H1 (cell line): ENCODE measurements at regions not wholly inside any gene's neighbourhood (a gene's known extent, or its start where the extent isn't known, plus 50 kb on each side); places are given as distances from the start of the nearest gene placed in this dataset.

Experiments used
- BRCA1 ChIP-seq: IDR thresholded peaks from 2 replicates; pipeline ENCODE4 v1.6.1; 2012; ENCODE audit warnings: low read depth, low read length, improper control_type of control experiment
- MAFK ChIP-seq: IDR thresholded peaks from 2 replicates; pipeline ENCODE4 v1.6.1; 2012; ENCODE audit warnings: low read depth, mild to moderate bottlenecking, improper control_type of control experiment, low read length
- SIN3A ChIP-seq, 2 experiments: IDR thresholded peaks in 1 of 2; conservative IDR thresholded peaks in 1 of 2; 2 replicates each; pipeline ENCODE4 v1.6.1; 2011 to 2012; ENCODE audit warnings: low read length in 2 of 2, improper control_type of control experiment in 1 of 2, low read depth in 1 of 2, mild to moderate bottlenecking in 1 of 2
- TF ChIP-seq, protein P1 (sequence below): fragments of 300-600 bp; sonication (generic); IDR thresholded peaks from 2 replicates; pipeline ENCODE4 v1.7.1; 2012; ENCODE audit warnings: low read length, moderate library complexity, mild to moderate bottlenecking, inconsistent platforms; ENCODE audit not compliant: insufficient replicate concordance

DNA sequence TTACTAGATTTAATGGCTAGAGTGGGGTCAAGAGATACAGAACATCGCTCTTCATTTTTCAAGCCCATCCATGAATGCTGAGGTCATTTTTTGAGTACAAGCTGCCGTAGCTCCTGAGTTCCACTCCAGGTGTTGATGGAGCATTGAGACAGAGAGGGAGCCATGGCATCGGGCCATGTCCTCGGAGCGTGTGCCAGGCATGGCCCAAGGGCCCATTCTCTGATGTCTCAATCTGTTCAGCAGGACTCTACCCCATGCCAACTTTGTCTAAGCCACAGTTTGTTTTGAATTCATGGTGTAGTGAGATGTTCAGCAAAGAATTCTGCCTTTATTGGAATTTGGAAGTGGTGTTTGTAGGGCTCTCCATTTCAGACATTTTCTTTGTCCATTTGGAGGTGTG, 110.5 kb upstream of the ADAMTS9 start (continued):
- TF ChIP-seq, protein P1, sequence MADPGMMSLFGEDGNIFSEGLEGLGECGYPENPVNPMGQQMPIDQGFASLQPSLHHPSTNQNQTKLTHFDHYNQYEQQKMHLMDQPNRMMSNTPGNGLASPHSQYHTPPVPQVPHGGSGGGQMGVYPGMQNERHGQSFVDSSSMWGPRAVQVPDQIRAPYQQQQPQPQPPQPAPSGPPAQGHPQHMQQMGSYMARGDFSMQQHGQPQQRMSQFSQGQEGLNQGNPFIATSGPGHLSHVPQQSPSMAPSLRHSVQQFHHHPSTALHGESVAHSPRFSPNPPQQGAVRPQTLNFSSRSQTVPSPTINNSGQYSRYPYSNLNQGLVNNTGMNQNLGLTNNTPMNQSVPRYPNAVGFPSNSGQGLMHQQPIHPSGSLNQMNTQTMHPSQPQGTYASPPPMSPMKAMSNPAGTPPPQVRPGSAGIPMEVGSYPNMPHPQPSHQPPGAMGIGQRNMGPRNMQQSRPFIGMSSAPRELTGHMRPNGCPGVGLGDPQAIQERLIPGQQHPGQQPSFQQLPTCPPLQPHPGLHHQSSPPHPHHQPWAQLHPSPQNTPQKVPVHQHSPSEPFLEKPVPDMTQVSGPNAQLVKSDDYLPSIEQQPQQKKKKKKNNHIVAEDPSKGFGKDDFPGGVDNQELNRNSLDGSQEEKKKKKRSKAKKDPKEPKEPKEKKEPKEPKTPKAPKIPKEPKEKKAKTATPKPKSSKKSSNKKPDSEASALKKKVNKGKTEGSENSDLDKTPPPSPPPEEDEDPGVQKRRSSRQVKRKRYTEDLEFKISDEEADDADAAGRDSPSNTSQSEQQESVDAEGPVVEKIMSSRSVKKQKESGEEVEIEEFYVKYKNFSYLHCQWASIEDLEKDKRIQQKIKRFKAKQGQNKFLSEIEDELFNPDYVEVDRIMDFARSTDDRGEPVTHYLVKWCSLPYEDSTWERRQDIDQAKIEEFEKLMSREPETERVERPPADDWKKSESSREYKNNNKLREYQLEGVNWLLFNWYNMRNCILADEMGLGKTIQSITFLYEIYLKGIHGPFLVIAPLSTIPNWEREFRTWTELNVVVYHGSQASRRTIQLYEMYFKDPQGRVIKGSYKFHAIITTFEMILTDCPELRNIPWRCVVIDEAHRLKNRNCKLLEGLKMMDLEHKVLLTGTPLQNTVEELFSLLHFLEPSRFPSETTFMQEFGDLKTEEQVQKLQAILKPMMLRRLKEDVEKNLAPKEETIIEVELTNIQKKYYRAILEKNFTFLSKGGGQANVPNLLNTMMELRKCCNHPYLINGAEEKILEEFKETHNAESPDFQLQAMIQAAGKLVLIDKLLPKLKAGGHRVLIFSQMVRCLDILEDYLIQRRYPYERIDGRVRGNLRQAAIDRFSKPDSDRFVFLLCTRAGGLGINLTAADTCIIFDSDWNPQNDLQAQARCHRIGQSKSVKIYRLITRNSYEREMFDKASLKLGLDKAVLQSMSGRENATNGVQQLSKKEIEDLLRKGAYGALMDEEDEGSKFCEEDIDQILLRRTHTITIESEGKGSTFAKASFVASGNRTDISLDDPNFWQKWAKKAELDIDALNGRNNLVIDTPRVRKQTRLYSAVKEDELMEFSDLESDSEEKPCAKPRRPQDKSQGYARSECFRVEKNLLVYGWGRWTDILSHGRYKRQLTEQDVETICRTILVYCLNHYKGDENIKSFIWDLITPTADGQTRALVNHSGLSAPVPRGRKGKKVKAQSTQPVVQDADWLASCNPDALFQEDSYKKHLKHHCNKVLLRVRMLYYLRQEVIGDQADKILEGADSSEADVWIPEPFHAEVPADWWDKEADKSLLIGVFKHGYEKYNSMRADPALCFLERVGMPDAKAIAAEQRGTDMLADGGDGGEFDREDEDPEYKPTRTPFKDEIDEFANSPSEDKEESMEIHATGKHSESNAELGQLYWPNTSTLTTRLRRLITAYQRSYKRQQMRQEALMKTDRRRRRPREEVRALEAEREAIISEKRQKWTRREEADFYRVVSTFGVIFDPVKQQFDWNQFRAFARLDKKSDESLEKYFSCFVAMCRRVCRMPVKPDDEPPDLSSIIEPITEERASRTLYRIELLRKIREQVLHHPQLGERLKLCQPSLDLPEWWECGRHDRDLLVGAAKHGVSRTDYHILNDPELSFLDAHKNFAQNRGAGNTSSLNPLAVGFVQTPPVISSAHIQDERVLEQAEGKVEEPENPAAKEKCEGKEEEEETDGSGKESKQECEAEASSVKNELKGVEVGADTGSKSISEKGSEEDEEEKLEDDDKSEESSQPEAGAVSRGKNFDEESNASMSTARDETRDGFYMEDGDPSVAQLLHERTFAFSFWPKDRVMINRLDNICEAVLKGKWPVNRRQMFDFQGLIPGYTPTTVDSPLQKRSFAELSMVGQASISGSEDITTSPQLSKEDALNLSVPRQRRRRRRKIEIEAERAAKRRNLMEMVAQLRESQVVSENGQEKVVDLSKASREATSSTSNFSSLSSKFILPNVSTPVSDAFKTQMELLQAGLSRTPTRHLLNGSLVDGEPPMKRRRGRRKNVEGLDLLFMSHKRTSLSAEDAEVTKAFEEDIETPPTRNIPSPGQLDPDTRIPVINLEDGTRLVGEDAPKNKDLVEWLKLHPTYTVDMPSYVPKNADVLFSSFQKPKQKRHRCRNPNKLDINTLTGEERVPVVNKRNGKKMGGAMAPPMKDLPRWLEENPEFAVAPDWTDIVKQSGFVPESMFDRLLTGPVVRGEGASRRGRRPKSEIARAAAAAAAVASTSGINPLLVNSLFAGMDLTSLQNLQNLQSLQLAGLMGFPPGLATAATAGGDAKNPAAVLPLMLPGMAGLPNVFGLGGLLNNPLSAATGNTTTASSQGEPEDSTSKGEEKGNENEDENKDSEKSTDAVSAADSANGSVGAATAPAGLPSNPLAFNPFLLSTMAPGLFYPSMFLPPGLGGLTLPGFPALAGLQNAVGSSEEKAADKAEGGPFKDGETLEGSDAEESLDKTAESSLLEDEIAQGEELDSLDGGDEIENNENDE = no peak
- TF ChIP-seq MAFK (no peak), SIN3A (conservative IDR thresholded peaks at IDR 0.05 in 1 of 2, IDR thresholded peaks at IDR 0.05 in 1 of 2; ENCODE audit: low read depth in 1 of 2, low read length in 2 of 2) (no peak), BRCA1 (no peak)
